ENCODE measurements at regions not wholly inside any gene's neighbourhood (a gene's known extent, or its start where the extent isn't known, plus 50 kb on each side); places are given as distances from the start of the nearest gene placed in this dataset.
"Not testable (repeated sequence)": the region's sequence is repeated elsewhere in the genome, so short reads cannot be mapped to it uniquely, and the experiment has no call there.

DNA sequence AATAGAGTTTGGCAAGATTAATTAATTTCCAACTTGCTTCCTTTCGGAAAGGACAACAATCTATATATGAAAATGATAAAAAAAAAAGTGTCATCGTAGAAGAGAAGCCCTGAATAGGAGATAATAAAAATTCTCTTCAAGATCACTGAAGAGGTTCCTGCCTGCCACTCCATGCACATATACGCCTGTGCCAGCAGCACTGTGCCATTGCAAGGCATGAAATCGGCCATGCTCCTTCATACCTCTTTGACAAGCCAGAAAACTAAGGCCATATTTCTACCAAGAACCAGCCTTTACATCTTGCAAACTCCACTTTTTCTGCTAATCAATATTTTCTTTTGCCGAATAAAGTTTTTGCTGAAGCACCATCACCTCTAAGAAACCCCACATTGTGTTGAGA lies 365.5 kb downstream of the CXXC4 start:
- no peak for DNase-seq (ENCODE audit: low spot score)

DNA sequence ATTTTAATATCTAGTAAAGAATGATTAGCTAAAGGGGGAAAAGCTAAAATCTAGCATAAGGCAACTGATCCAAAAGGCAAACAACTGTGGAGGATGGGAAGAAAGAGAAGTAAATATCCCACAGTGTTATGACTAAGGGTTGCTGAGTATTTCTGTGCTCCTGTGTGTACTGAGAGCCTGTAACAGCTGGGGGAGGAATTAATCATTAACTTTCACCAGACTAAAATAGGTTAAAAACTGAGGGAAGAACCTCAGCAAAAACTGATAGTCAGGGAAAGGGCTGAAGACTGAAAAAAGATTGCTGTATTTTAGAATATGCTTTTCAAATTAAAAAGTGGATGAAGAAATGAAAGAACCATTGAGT lies 365.9 kb downstream of the CXXC4 start:
- DNase-seq (ENCODE audit: low spot score), result peak; percentile 54

DNA sequence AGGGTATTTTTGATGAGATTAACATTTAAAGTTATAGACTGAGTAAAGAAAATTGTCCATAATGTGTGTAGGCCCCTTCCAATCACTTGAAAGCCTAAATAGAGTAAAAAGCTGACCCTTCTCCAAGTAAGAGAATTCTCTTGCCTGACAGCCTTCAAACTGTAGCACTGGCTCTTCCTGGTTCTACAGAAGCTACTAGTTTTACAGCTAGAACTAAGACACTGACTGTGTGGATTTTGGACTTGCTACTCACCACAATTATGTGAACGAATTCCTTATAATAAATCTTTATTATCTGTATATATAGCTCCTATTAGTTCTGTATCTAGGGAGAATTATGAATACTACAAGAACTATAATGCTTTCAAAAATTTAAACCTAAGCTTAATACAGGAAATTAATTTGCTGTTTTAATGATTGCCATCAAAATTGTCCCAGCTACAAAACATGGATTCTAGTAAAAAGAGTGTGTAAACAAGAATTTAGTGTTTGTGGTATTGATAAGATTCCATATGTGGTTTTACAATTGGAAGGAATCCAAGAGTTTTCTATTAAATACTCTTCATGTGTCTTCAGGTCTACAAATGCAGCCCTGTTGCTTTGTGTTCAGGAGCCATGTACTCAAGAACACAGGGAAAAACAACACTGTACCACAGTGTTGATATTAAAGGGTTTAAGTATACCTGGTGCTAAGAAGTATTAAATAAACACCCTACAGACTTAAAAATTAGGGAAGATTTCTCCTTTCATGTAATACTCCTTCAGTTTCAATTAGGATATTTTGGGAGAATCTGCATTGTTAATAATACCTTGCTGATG lies 366.5 kb downstream of the CXXC4 start:
- DNase-seq (ENCODE audit: low spot score), result peak; percentile 4

DNA sequence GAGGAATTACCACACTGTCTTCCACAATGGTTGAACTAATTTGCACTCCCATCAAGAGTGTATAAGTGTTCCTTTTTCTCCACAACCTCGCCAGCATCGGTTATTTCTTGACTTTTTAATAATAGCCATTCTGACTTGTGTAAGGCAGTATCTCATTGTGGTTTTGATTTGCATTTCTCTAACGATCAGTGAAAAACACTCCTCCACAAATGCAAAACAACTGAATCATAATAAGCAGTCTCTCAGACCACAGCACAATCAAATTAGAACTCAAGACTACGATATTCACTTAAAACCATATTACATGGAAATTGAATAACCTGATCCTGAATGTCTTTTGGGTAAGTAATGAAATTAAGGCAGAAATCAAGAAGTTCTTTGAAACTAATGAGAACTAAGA lies 371.7 kb downstream of the CXXC4 start:
- no peak for DNase-seq (ENCODE audit: low spot score)

DNA sequence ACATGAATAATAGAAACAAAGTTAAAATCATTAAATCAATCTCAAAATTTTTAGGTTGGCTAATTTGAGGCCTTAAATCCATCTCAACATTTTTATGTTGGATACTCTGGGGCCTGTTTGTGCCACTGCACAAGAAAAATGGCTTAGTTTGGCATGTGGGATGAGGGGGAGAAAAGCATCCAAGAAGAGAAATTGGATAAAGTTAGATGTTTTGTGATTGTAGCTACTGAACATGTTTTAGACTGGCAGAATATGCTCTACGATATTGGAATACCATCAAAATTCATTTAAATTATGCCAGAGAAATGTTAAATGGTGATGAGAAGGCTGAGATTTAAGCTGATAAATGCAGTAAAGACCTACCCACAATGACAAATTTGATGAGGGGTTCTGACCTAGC lies 376.9 kb downstream of the CXXC4 start:
- no peak for DNase-seq (ENCODE audit: low spot score)

DNA sequence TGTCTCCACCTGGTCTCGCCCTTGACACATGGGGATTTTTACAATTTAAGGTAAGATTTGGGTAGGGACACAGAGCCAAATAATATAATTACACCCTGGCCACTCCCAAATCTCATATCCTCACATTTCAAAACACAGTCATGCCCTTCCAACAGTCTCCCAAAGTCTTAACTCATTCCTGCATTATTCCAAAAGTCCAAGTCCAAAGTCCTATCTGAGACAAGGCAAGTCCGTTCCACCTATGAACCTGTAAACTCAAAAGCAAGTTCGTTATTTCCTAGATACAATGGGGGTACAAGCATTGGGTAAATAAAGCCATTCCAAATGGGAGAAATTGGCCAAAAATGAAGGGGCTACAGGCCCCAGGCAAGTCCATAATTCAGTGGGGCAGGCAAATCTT lies 380.8 kb downstream of the CXXC4 start:
- no peak for DNase-seq (ENCODE audit: low spot score)

DNA sequence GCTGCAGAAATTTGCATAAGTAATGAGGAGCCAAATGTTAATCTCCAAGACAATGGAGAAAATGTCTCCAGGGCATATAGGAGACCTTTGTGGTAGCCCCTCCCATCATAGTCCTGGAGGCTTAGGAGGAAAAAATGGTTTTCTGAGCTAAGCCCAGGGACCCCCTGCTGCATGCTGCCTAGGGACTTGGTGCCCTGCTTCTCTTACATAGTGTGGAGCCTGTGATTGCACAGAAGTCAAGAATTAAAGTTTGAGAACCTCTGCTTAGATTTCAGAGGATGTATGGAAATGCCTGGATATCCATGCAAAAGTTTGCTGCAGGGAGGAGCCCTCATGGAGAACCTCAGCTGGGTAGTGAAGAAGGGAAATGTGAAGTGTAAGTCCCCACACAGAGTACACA lies 379.4 kb upstream of the TACR3 start:
- no peak for DNase-seq (ENCODE audit: low spot score)

DNA sequence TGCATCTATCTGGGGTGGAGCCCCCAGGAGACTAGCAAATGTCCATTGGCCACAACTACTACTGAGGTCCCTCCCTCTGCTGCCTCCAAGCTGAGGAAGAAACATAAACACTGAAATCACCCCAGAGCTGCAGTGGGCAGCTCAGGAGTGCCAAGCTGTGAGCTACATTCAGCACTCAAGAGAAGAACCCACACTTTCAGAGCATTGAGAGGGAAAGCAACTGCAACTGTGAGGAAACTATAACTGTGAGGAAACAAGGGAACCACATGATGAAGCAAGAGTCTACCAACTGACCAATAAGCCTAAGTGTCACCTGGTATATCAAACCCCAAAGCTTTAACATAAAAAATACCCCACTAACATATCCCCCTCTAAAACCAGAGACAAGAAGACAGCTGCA lies 373.5 kb upstream of the TACR3 start:
- DNase-seq (ENCODE audit: low spot score), result no peak

DNA sequence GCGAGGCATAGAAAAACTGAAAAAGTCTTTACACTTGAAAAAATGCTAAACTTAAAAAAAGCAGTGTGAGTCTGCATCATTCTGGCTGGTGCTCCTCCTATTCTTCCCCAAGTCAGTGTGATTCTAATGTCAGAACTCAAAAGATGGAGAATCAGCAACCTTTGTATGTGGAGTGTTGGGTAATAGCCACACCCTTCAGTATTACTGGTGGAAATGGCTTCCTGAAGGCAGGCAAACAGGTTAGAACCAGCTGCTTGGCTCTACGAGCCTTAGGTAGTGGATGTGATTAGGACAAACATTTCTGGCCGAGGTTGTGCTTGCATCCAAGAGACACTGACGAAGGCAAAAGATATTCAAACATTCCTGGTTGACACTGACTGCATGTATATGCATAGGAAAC lies 353.4 kb upstream of the TACR3 start:
- no peak for DNase-seq (ENCODE audit: low spot score)

DNA sequence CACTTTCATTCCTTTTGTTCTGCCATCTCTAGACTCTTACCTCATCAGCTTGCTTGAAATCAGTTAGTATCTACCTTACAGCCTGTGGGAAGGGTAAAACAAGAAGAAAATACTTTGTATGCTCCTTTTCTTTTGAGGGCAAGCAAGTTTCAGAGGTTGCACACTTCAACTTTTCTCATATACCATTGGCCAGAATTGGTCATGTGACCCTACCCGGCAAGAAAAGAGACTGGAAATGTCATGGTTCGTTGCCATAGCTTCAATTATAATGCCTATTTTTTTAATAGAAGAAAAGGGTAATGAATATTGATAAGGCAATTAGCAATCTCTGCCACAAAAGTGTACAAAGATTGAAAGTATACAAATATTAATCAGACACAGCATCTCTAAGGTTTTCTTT lies 346.7 kb upstream of the TACR3 start:
- DNase-seq (ENCODE audit: low spot score), result no peak

DNA sequence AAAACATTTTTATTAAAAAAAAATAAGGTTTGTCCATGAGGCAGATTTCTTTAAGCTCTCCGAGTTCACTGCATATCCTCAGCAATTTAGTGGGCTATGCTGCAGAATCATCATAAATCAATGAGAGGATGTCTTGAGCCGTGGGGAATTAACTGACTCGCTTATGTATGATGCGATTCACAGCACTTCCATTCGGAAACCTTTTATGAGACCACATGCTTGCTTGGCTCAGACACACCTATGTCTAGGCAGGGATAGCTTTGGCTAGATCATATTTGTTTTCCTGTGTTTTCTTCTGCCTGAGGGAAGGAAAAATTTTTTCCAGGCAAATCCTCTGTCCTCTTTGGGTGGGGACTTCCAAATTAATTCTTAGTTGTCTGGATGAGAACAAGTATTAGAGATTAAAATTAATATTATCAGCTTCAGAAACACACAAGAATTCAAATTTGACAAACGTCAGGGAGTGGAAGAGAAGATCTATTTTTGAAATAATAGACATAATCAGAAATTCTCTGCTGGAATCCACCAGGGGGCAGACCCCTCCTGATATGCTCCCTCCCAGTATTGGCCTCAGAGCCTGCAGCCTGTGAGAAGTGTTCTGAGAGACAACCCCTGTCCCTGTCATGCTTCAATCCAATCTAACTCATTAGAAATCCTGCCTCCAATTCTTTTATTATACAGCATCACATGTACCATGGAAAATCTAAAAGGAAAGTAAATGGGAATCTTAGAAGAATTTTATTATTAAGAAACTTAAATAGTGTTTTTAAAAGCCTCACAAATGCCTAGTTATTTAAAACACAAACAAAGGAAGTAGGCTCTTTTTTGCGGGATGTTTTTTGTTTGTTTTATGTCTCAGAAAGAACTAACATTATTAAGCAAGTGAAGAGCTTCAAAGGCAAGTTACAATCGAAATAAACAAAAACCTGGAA lies 345.1 kb upstream of the TACR3 start:
- peak; percentile 41 for DNase-seq (ENCODE audit: low spot score)

DNA sequence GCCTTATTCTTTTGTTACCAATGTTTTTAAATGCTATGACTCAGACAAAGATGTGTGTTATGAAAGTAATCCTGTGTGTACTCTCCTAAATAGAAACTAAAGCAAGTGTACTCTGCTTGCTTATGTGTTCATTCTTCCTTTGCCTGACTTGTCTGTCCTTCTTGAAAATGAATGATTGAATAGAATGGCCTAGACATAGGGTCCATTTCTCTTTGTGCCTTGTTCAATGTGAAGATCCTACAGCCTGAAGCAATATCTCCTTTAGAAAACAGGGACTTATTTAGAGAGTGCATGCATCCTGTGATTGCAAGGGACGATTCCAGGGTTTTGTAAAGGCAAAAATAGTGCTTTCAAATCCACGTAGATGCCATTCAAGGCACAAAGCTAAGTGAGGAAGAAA lies 343.6 kb upstream of the TACR3 start:
- DNase-seq (ENCODE audit: low spot score), result no peak

DNA sequence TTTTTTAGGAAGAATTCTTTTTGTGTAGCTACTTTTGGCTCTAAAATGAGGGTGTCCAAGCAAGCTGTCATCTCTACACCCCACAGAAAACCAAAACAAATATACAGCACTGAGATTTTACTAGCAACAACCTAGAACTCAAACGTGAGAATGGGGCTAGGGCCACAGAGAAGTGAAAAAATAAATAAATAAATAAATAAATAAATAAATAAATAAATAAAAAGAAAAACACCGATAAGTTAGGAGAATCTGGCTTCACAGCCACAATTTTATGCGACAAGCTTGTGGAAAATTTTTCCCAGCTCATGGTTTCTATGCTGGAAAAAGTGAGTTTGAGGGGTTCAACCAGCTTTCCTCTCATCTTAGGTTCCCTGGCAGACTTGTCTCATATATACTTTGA lies 324.6 kb upstream of the TACR3 start:
- no peak for DNase-seq (ENCODE audit: low spot score)

DNA sequence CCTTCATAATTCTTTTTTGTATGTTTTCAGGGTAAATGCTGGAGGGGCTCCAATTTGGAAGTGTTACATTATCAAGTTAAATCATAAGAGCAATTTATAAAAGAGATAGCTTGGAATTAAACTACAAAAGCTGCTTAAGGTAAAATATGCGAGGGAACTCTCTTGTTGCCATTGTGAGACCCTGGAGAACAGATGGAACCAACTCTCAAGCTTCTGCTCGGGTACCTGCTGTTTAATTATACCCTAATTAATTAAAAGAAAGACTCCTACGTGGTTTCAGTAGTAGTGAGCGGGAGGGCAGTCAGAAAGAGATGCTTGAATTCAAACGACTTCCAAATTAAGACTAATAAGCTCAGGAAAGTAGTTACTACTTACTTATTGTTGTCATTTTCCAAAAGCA lies 313.1 kb upstream of the TACR3 start:
- DNase-seq (ENCODE audit: low spot score), result no peak

DNA sequence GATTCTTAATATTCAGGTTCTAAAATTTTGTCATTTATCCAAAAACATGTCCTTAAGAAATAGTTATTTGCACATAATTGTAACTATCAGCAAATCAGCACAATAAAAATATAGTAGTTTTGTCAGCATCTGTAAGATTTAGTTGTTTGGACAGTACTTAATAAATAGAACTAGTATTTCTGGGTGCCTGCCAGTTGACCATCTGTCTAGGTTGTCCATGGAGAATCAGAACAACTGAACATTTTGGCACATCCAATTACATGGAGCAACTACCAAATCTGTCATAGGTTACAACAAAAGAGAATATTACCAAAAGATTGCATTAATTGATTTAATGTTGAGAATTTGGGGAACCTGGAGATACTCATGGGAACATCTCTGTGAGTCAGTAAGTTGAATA lies 305.5 kb upstream of the TACR3 start:
- no peak for DNase-seq (ENCODE audit: low spot score)

DNA sequence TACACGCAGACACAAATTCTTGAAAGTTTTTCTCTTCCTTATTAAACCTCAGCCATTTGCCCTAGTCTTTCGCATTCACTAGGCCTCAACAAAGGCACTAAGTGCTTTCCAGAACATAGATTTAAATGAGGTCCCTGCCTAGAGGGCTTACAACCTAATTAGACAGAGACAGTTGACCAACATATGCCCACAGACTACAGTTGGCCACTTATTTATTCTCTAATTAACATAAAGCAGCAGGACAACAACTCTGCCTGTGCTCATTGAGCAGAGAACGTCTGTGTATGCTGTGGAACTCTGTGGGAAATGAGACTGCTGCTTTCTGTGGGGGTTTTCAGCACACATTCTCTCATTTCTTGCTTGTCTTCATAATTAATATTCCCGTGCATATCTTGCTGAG lies 303.0 kb upstream of the TACR3 start:
- DNase-seq (ENCODE audit: low spot score), result no peak

DNA sequence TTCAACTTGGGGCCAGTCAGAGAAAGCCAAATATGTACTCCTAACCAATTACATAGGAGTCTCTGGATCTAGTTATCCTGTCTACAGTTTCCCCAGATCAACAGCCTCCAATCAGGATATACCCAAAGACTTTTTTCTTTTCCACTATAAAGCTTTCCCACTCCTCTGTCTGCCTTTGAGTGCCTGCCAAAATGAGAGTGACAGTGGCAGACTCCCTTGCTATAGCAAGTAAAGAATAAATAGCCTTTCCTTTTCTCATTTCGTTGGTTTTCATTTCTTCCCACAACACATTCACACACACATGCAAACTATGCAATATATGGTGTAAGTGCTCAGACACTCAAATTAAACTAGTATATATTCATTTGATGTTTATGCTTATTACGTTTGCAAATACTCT lies 302.4 kb upstream of the TACR3 start:
- no peak for DNase-seq (ENCODE audit: low spot score)

DNA sequence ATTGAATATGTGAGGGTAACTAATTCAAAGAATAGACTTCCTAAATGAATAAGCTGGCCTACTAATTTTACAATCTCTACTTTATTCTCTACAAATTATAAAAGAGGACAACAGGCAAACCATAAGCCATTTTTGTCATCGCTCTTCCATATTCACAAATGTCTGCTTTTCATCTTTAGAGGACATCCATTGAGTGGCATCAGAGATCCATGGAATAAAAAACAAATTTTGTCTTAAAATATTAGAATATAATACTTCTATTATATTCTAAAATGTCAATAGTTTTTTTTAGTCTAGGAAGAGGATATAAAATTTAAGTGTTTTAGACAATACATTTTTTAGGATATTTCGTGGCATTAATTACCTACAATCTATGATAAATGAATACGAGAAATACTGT lies 300.9 kb upstream of the TACR3 start:
- no peak for DNase-seq (ENCODE audit: low spot score)

DNA sequence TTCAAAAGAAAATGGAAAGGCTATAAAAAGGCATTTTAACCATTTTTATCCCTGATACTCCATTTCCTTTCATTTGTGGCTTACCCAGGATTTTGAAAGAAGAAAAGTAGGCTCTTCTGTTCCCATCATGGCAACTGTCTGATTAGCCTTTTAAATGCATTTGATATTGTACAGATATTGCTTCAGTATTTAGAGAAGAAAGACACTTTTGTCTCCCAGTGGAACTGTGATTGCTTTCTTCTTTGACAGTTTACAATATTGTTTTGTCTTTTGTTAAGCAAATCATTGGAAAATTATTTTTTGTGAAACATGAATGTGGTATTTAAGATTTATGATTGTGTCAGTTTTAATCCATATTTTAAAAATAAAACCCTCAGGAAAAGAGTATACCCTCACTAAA lies 297.4 kb upstream of the TACR3 start:
- DNase-seq (ENCODE audit: low spot score), result no peak

DNA sequence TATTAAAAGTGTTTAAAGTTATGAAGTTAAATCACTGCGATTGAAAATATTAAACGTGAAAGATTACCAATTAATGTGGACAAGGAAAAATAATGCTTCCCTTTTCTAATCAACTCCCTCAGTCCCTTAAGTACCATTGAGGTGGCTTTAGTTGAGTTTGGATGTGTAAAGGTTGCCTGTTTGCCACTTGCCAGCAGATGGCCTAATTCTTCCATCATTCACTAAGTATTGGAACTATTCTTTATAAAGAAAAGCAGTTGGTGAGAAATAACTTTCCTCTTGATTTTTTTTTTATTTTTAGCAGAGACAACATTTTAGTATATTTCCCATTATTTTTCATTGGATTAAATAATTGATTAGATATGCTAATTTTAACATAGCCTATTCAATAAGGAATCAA lies 295.9 kb upstream of the TACR3 start:
- peak; percentile 24 for DNase-seq (ENCODE audit: low spot score)

DNA sequence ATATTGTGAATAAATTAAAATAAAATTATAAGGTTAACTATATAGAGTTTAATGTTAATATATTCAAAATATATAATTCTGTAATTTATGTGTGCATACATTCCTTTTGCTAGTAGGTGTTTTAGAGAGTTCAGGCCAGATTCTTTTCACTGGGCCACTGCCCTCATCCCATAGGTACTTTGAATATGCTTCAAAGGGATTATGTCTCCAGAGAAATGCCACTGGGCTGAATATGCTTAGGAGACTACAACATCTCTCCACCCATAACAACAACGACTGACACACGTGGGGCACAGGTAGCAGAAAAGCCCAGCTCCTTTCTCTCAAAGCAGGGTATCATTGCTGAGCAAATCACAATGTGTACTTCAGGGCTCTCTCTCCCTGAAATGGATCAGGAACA lies 290.9 kb upstream of the TACR3 start:
- no peak for DNase-seq (ENCODE audit: low spot score)

DNA sequence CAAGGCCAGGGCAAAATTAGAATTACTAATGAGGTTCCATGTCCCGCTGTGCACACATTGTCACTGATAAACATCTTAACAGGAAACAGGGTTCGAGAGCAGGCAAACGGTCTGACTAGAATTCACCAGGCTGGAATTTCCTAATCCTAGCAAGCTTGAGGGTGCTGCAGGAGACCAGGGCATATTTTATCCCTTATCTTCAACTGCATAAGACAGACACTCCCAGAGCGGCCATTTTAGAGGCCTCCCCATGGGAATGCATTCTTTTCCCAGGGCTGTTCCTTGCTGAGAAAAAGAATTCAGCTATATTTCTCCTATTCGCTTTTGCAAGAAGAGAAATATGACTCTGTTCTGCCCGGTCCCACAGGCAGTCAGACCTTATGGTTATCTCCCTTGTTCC lies 282.5 kb upstream of the TACR3 start:
- not testable (repeated sequence) for DNase-seq (ENCODE audit: low spot score)

DNA sequence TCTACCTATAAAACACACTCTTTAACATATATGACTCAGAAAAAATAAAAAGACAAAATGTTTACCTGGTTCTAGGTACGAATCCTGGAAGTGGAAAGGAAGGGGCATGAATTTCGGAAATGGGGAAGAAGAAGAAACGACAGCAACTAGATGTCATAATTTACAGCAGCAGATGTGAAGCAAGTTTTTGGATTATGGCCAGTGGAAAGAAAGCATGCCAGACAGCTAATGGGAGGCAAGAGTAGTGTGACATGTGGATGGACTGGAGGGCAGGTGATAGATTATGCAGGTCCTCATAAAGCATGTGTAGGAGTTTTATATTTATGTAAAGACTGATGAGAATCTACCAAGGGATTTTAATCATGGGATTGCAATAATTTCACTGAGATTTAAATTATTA lies 279.0 kb upstream of the TACR3 start:
- no peak for DNase-seq (ENCODE audit: low spot score)

DNA sequence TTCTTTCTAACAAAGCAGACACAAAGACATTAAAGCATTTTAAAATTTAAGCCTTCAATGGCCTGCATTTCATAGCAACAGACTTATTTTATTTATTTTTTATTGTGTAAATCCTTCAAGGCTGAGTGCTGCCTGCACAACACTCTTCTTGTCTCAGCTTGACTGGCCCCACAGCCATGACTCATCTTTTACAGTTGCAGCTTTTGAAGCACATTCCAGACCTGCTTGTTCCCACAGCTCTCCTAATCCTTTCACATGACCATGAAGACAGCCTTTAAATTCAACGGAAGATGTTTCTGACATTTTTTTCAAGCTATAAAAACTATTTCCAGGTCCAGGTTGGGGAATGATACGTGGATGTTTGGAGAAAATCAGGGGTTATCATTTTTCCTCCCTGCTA lies 276.9 kb upstream of the TACR3 start:
- peak; percentile 77 for DNase-seq (ENCODE audit: low spot score)

Measured in SW480 (cell line).